Fibroblast of lung (primary cell): ENCODE measurements at regions not wholly inside any gene's neighbourhood (a gene's known extent, or its start where the extent isn't known, plus 50 kb on each side); places are given as distances from the start of the nearest gene placed in this dataset.

ENCODE experiments used
- DNase-seq, 2 donors: peaks; one replicate each; pipeline versions ENCODE4 v3.0.0 to v3.0.0-alpha.2; 2010; ENCODE audit warnings: low read depth in 2 of 2
- H2AFZ ChIP-seq: 2 replicates; pipeline ENCODE4 v1.5.1; 2012; ENCODE audit warnings: low read length, control low read depth, inconsistent platforms
- H3K27ac ChIP-seq: 2 replicates; pipeline ENCODE4 v1.5.1; 2011; ENCODE audit warnings: low read length, control low read depth; ENCODE audit not compliant: insufficient read depth
- H3K27me3 ChIP-seq: 2 replicates; pipeline ENCODE4 v1.5.1; 2011; ENCODE audit warnings: mild to moderate bottlenecking, low read length; ENCODE audit not compliant: control insufficient read depth, insufficient read depth
- H3K36me3 ChIP-seq: 2 replicates; pipeline ENCODE4 v1.5.1; 2011; ENCODE audit warnings: low read length; ENCODE audit not compliant: control insufficient read depth, insufficient read depth
- H3K4me1 ChIP-seq: 2 replicates; pipeline ENCODE4 v1.5.1; 2011; ENCODE audit warnings: low read length; ENCODE audit not compliant: control insufficient read depth, insufficient read depth; ENCODE audit errors: extremely low read depth
- H3K4me2 ChIP-seq: 2 replicates; pipeline ENCODE4 v1.5.1; 2011; ENCODE audit warnings: low read length, control low read depth; ENCODE audit not compliant: insufficient read depth; ENCODE audit errors: extremely low read depth
- H3K4me3 ChIP-seq, 4 experiments: fragments of 200-600 bp in 1 of 4; sonication (generic) in 1 of 4; replicated peaks in 1 of 4; 2 replicates each; pipeline ENCODE4 v1.5.1; 2011 to 2016; ENCODE audit warnings: low read length in 4 of 4, low read depth in 3 of 4, mild to moderate bottlenecking in 3 of 4, control low read depth in 2 of 4, inconsistent platforms in 1 of 4, mixed read lengths in 1 of 4; ENCODE audit not compliant: insufficient read depth in 1 of 4; ENCODE audit errors: control extremely low read depth in 1 of 4
- H3K79me2 ChIP-seq: 2 replicates; pipeline ENCODE4 v1.5.1; 2012; ENCODE audit warnings: mild to moderate bottlenecking, low read length, inconsistent platforms; ENCODE audit not compliant: control insufficient read depth, insufficient read depth
- H3K9ac ChIP-seq: 2 replicates; pipeline ENCODE4 v1.5.1; 2011; ENCODE audit warnings: mild to moderate bottlenecking, low read length, control low read depth; ENCODE audit not compliant: insufficient read depth
- H3K9me3 ChIP-seq: 2 replicates; pipeline ENCODE4 v1.5.1; 2012; ENCODE audit warnings: low read depth, low read length; ENCODE audit not compliant: control insufficient read depth, insufficient read depth
- H4K20me1 ChIP-seq: 2 replicates; pipeline ENCODE4 v1.5.1; 2011; ENCODE audit warnings: low read length; ENCODE audit not compliant: control insufficient read depth, insufficient read depth; ENCODE audit errors: extremely low read depth
- CTCF ChIP-seq, 2 donors: IDR thresholded peaks in 1 of 2; conservative IDR thresholded peaks in 1 of 2; 1 replicate in 1 of 2; 2 replicates in 1 of 2; pipeline ENCODE4 v1.5.1; 2011 to 2012; ENCODE audit warnings: low read length in 2 of 2, control low read depth in 1 of 2, inconsistent platforms in 1 of 2, low read depth in 1 of 2, mild to moderate bottlenecking in 1 of 2
- EZH2 ChIP-seq: IDR thresholded peaks from 2 replicates; pipeline ENCODE4 v1.5.1; 2012; ENCODE audit warnings: low read length, control low read depth, mild to moderate bottlenecking; ENCODE audit errors: missing control alignments

GRCh38 chr14:26992403-26993115, 394.7 kb upstream of the NOVA1 start:
- Histone ChIP-seq H4K20me1 (no peaks in the 10 kb centered on the region), H2AFZ (no peak overlapping the region), H3K27me3 (no peaks in the 10 kb centered on the region), H3K9me3 (no peaks in the 10 kb centered on the region), H3K4me1 (no peaks in the 10 kb centered on the region), H3K9ac (no peak overlapping the region), H3K4me2 (no peak overlapping the region), H3K79me2 (no peaks in the 10 kb centered on the region), H3K36me3 (no peaks in the 10 kb centered on the region), H3K4me3 (no peak overlapping the region), H3K27ac (no peak overlapping the region)
- no peak for DNase-seq
- TF ChIP-seq CTCF (conservative IDR thresholded peaks at IDR 0.05 in 1 of 2, IDR thresholded peaks at IDR 0.05 in 1 of 2; ENCODE audit: low read depth in 1 of 2, low read length in 2 of 2) (no peak), EZH2 (no peak)

GRCh38 chr14:26993556-26993955, 395.7 kb upstream of the NOVA1 start:
- Histone ChIP-seq H3K4me3 (no peak overlapping the region), H2AFZ (no peak overlapping the region), H3K27ac (no peak overlapping the region), H3K79me2 (no peaks in the 10 kb centered on the region), H3K36me3 (no peaks in the 10 kb centered on the region), H3K9me3 (no peaks in the 10 kb centered on the region), H3K4me2 (no peak overlapping the region), H3K27me3 (no peaks in the 10 kb centered on the region), H4K20me1 (no peaks in the 10 kb centered on the region), H3K9ac (no peak overlapping the region), H3K4me1 (no peaks in the 10 kb centered on the region)
- DNase-seq: no peak
- TF ChIP-seq CTCF (conservative IDR thresholded peaks at IDR 0.05 in 1 of 2, IDR thresholded peaks at IDR 0.05 in 1 of 2; ENCODE audit: low read depth in 1 of 2, low read length in 2 of 2) (no peak), EZH2 (no peak)

- Histone ChIP-seq H3K4me1 (no peaks in the 10 kb centered on the region), H3K9ac (no peak overlapping the region), H3K4me2 (no peak overlapping the region), H3K27me3 (no peaks in the 10 kb centered on the region), H3K79me2 (no peaks in the 10 kb centered on the region), H3K4me3 (no peak overlapping the region), H4K20me1 (no peaks in the 10 kb centered on the region), H3K9me3 (no peaks in the 10 kb centered on the region), H3K36me3 (no peaks in the 10 kb centered on the region), H3K27ac (no peak overlapping the region), H2AFZ (no peak overlapping the region)
- TF ChIP-seq EZH2: no peak
- DNase-seq: no peak
These were observed 397.5 kb upstream of the NOVA1 start for GRCh38 chr14:26995301-26995700.
